BJ (cell line): ENCODE measurements at regions not wholly inside any gene's neighbourhood (a gene's known extent, or its start where the extent isn't known, plus 50 kb on each side); places are given as distances from the start of the nearest gene placed in this dataset.
"Not testable (repeated sequence)": the region's sequence is repeated elsewhere in the genome, so short reads cannot be mapped to it uniquely, and the experiment has no call there.

ENCODE experiments used
- CTCF ChIA-PET: fragments of 350-600 bp; formaldehyde crosslinking; extraction: SDS; loops from one replicate; lab custom pipeline; 2021; ENCODE audit warnings: antibody characterized with exemption, inconsistent platforms; lab: Yijun Ruan, JAX
- POLR2A ChIA-PET: fragments of 300-600 bp; sonication (Branson Sonifier 250); formaldehyde crosslinking; extraction: SDS; loops from one replicate; lab custom pipeline; 2021; ENCODE audit warnings: antibody characterized with exemption; lab: Charles Lee
- DNase-seq: peaks from one replicate; pipeline ENCODE4 v3.0.0-alpha.2; 2011; ENCODE audit warnings: low read depth
- H3K27me3 ChIP-seq: 2 replicates; pipeline ENCODE4 v1.6.0; 2011; ENCODE audit warnings: low read length; ENCODE audit not compliant: control insufficient read depth, insufficient read depth
- H3K36me3 ChIP-seq: 2 replicates; pipeline ENCODE4 v1.5.1; 2011; ENCODE audit warnings: low read length; ENCODE audit not compliant: control insufficient read depth, insufficient read depth
- H3K4me3 ChIP-seq: 2 replicates; pipeline ENCODE4 v1.5.1; 2011; ENCODE audit warnings: low read depth, mild to moderate bottlenecking, control low read depth, low read length
- CTCF ChIP-seq: IDR thresholded peaks from 2 replicates; pipeline ENCODE4 v1.5.1; 2011; ENCODE audit warnings: low read depth, mild to moderate bottlenecking, control low read depth, inconsistent platforms, low read length, moderate library complexity; ENCODE audit not compliant: insufficient read depth

- CTCF ChIA-PET, result no interaction called here
- no peak overlapping the region for H3K4me3 ChIP-seq
- H3K27me3 ChIP-seq, result no peaks in the 10 kb centered on the region
- H3K36me3 ChIP-seq, result no peaks in the 10 kb centered on the region
- POLR2A ChIA-PET, result no interaction called here
- no peak for DNase-seq
- no peak for TF ChIP-seq CTCF
These were observed 89.5 kb downstream of the CD200R1L start for GRCh38 chr3:112757197-112757596.

- no peak for TF ChIP-seq CTCF
- ChIA-PET CTCF (no interaction called here), POLR2A (no interaction called here)
- DNase-seq, result no peak
- no peaks in the 10 kb centered on the region for H3K36me3 ChIP-seq
- H3K4me3 ChIP-seq, result no peak overlapping the region
- no peaks in the 10 kb centered on the region for H3K27me3 ChIP-seq
These were observed 90.6 kb downstream of the CD200R1L start for GRCh38 chr3:112755845-112756613.

GRCh38 chr3:112755046-112755445 is 91.6 kb downstream of the CD200R1L start:
- H3K27me3 ChIP-seq, POLR2A ChIA-PET, H3K4me3 ChIP-seq, DNase-seq, CTCF ChIA-PET, H3K36me3 ChIP-seq: not testable (repeated sequence)

DNA sequence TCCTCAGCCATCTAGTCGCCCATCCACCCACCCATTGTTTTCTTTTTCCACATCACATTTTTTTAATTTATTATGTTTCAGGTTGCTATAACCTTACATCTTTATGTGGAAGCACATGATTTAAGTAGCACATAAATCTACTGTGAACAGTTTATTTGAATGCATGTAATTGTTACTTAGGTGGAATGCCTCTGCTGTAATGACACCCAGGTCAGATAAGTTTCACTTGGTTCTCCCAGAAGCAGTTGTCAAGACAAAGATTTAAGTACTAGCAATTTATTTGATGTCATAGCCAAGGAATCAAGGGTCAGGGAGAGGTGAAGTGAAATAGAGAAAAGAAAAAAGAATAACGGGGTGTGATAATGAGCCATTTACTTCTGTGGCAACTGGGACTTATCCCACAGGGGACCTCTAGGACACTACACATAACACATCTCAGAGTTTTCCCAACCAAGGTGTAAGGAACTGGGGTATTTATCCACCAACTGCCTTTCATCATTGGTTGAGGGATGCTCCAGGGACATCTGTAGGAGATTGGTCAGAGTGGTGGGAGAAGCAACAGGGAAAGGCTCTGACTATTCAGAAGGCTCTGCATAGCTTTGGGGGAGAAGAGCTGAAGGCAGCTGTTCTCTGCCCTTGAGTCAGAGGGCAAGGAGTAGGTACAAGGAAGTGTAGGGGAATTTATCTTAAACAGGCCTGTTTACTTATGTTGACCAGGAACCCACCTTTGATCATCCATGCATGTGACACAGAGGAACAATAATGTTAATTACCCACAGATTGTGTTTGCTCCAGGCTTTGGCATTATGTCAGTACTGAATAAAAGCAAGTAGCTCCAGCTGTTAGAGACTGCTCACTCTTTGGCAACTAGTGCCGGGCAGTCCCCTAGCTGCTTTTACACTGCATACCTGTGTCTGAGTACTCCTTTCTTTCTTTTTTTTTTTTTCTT is 94.8 kb downstream of the CD200R1L start:
- no peak overlapping the region for H3K4me3 ChIP-seq
- no peaks in the 10 kb centered on the region for H3K27me3 ChIP-seq
- CTCF ChIA-PET, result interaction anchor here (1.1 to 3.0 kb wide), 6 partner anchors 9 to 109 kb away, joined by 3 to 10 read pairs (median 6); no protein-coding TSS in a partner anchor
- no peaks in the 10 kb centered on the region for H3K36me3 ChIP-seq
- no peak for DNase-seq
- POLR2A ChIA-PET, result no interaction called here
- TF ChIP-seq CTCF, result no peak

- POLR2A ChIA-PET, result no interaction called here
- CTCF ChIA-PET, result interaction anchor here (1.1 to 3.0 kb wide), 7 partner anchors 10 to 108 kb away, joined by 3 to 10 read pairs (median 5); no protein-coding TSS in a partner anchor
These were observed 95.6 kb downstream of the CD200R1L start for GRCh38 chr3:112751061-112751460.

More at GRCh38 chr3:112751061-112751460, 95.6 kb downstream of the CD200R1L start:
- DNase-seq, result no peak
- TF ChIP-seq CTCF, result no peak
- no peaks in the 10 kb centered on the region for H3K27me3 ChIP-seq
- no peak overlapping the region for H3K4me3 ChIP-seq
- H3K36me3 ChIP-seq, result no peaks in the 10 kb centered on the region
